GM12872 (cell line): ENCODE measurements at regions not wholly inside any gene's neighbourhood (a gene's known extent, or its start where the extent isn't known, plus 50 kb on each side); places are given as distances from the start of the nearest gene placed in this dataset.

Experiments
- TF ChIP-seq, protein P1 (sequence below): IDR thresholded peaks from 3 replicates; pipeline ENCODE4 v1.5.1; 2011; ENCODE audit warnings: low read depth, mild to moderate bottlenecking, low read length, moderate library complexity; ENCODE audit not compliant: insufficient read depth

GRCh38 chr14:98919434-98919833, 352.6 kb downstream of the BCL11B start:
- TF ChIP-seq, protein P1, sequence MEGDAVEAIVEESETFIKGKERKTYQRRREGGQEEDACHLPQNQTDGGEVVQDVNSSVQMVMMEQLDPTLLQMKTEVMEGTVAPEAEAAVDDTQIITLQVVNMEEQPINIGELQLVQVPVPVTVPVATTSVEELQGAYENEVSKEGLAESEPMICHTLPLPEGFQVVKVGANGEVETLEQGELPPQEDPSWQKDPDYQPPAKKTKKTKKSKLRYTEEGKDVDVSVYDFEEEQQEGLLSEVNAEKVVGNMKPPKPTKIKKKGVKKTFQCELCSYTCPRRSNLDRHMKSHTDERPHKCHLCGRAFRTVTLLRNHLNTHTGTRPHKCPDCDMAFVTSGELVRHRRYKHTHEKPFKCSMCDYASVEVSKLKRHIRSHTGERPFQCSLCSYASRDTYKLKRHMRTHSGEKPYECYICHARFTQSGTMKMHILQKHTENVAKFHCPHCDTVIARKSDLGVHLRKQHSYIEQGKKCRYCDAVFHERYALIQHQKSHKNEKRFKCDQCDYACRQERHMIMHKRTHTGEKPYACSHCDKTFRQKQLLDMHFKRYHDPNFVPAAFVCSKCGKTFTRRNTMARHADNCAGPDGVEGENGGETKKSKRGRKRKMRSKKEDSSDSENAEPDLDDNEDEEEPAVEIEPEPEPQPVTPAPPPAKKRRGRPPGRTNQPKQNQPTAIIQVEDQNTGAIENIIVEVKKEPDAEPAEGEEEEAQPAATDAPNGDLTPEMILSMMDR = no peak

DNA sequence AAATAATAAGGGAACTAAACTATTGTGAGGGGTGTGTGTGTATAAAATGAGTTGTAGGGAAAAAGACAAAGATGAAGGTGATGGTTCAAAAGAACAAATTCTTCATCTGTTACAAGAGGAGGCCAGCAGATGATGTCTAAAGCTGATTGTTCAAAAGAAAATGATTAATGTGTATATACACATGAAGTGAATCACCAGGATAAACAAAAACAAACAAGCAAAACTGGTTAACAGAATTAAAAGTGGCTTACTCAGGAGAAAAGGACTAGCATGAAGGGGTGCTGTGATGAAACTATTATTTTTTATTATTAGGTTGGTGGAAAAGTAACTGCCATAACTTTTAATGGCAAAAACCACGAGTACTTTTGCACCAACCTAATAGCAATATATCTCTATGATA, 348.4 kb downstream of the BCL11B start:
- TF ChIP-seq, protein P1 = no peak

DNA sequence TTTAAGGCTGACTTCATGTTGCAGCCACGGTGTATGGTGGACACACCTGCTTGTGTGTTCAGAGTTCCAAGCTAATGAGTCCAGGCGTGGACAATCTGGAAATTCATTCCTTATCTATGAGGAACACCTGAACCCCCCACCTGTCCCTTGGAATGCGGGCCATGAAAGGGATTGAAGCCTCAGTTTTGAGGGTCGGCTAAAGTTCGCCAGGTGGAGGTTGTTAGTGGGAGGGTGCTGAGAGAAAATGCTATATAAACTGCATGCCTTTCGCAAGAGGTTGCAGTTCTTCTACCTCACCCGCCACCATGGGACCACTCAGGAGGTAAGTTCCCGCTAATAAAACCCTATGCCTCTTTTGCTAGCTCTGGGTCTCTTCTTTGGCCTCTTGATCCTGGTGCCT, 348.0 kb downstream of the BCL11B start:
- TF ChIP-seq, protein P1 = no peak

DNA sequence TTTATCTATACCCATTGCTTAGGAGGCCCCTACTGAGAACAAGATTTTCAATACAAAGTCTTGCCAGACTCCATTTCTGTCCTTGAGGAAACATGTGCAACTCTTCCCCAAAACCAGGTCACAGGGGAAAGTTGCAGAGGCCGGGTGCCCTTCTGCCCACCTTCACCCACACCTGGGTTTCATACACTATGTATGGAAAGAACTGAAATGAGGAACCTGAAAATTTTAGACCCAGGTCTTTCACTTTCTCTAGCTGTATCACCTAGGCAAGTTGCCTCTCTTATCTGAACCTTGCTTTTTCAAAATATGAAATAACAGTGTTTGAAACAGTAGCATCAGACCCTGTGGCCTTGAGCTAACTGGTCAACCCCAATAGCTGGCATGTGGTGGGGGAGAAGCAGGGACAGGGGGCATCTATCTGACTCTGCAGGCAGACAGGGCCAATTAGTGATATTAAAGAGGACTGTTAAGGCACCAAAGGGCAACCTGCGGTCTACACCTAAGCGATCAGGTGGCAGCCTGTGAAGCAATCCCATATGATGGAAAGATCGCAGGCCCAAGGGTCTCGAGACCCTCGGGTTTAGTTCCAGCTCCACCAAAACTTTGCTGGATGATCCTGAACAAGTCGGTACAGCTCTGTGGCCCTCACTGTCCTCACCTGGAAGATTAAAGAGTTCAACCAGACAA, 346.5 kb downstream of the BCL11B start:
- TF ChIP-seq, protein P1 = no peak

GRCh38 chr14:98926146-98926545, 345.9 kb downstream of the BCL11B start:
- TF ChIP-seq, protein P1 = no peak

DNA sequence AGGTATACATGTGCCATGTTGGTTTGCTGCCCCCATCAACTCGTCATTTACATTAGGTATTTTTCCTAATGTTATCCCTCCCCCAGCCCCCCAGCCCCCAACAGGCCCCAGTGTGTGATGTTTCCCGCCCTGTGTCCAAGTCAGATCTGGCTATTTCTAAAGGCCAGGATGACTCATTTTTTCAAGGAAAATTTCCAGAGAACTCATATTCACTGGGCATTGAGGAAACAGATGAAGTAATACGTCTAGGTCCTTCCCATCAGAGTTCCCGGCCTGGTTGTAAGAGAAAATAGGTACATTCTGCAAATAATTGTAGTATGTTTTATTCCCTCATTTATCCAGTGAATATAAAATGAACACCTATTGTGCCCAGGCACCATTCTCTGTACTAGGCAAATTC, 345.2 kb downstream of the BCL11B start:
- TF ChIP-seq, protein P1 = no peak

DNA sequence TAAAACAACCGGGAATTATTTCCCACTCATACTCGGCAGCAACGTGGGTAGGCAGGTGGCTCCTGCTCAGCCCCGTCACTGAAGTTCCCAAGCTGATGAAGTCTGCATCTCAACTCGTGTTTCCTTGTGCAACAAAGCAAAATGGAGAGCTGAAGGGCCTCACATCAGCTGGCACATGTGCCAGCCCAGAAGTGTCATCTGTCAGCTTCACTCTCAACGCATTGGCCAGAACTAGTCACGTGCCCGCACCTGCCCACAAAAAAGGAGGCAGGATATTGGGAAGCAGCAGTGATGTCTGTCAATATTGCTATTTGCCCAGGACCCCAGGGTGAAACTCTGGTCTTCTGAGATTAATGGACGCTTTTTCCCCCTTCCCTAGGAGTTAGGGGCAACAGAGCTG, 344.0 kb downstream of the BCL11B start:
- TF ChIP-seq, protein P1 = no peak

- TF ChIP-seq, protein P1 = no peak
Observed at GRCh38 chr14:98928418-98928817, 343.6 kb downstream of the BCL11B start.
